Upper lobe of left lung (tissue), 4 donors: ENCODE measurements at regions not wholly inside any gene's neighbourhood (a gene's known extent, or its start where the extent isn't known, plus 50 kb on each side); places are given as distances from the start of the nearest gene placed in this dataset.

Experiments used
- EP300 ChIP-seq, 4 donors: sonication (generic); formaldehyde crosslinking; IDR thresholded peaks; one replicate each; pipeline ENCODE4 v1.5.1; 2017; ENCODE audit warnings: antibody characterized with exemption in 4 of 4, control low read depth in 2 of 4
- POLR2A ChIP-seq, 4 donors: fragments of 450-650 bp; IDR thresholded peaks; one replicate each; pipeline ENCODE4 v1.5.1; 2016 to 2017; ENCODE audit warnings: antibody characterized with exemption in 4 of 4, mild to moderate bottlenecking in 2 of 4
- POLR2AphosphoS5 ChIP-seq, 2 donors: sonication (generic); formaldehyde crosslinking; IDR thresholded peaks; one replicate each; pipeline ENCODE4 v1.5.1; 2017; ENCODE audit warnings: antibody characterized with exemption in 2 of 2
- TF ChIP-seq, protein P1 (sequence below), 6 experiments: fragments of 450-650 bp in 4 of 6; fragments of 200-600 bp in 2 of 6; sonication (generic) in 2 of 6; IDR thresholded peaks; one replicate each; pipeline ENCODE4 v1.5.1; 2016 to 2019; ENCODE audit warnings: antibody characterized with exemption in 6 of 6

- TF ChIP-seq POLR2A (IDR thresholded peaks at IDR 0.05): no peak
- TF ChIP-seq POLR2AphosphoS5 (IDR thresholded peaks at IDR 0.05): no peak
- TF ChIP-seq, protein P1, sequence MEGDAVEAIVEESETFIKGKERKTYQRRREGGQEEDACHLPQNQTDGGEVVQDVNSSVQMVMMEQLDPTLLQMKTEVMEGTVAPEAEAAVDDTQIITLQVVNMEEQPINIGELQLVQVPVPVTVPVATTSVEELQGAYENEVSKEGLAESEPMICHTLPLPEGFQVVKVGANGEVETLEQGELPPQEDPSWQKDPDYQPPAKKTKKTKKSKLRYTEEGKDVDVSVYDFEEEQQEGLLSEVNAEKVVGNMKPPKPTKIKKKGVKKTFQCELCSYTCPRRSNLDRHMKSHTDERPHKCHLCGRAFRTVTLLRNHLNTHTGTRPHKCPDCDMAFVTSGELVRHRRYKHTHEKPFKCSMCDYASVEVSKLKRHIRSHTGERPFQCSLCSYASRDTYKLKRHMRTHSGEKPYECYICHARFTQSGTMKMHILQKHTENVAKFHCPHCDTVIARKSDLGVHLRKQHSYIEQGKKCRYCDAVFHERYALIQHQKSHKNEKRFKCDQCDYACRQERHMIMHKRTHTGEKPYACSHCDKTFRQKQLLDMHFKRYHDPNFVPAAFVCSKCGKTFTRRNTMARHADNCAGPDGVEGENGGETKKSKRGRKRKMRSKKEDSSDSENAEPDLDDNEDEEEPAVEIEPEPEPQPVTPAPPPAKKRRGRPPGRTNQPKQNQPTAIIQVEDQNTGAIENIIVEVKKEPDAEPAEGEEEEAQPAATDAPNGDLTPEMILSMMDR (IDR thresholded peaks at IDR 0.05): no peak
- TF ChIP-seq EP300 (IDR thresholded peaks at IDR 0.05): no peak
These were observed 344.0 kb downstream of the SOX11 start for GRCh38 chr2:6036211-6036610.
